Neural cell (in vitro differentiated cells): ENCODE measurements at regions not wholly inside any gene's neighbourhood (a gene's known extent, or its start where the extent isn't known, plus 50 kb on each side); places are given as distances from the start of the nearest gene placed in this dataset.

ENCODE experiments used
- H2AFZ ChIP-seq: fragments of 200-600, 300-800 bp; sonication (generic), shearing (Covaris generic); 2 replicates; pipeline ENCODE4 v1.6.0; 2014; ENCODE audit warnings: low read depth, mild to moderate bottlenecking, antibody characterized with exemption, low read length, moderate library complexity
- H3F3A ChIP-seq: fragments of 200-600 bp; shearing (Covaris generic); 2 replicates; pipeline ENCODE4 v1.6.1; 2016; ENCODE audit warnings: mild to moderate bottlenecking, moderate library complexity, mixed read lengths, antibody characterized with exemption, low read length; ENCODE audit not compliant: insufficient read depth, poor library complexity, severe bottlenecking
- H3K27ac ChIP-seq: fragments of 200-600, 300-800 bp; sonication (generic), shearing (Covaris generic); 2 replicates; pipeline ENCODE4 v1.5.1; 2014; ENCODE audit warnings: mild to moderate bottlenecking, low read length, moderate library complexity
- H3K27me3 ChIP-seq: fragments of 300-800, 200-600 bp; sonication (generic), shearing (Covaris generic); 2 replicates; pipeline ENCODE4 v1.6.0; 2014; ENCODE audit warnings: mild to moderate bottlenecking, low read depth, low read length, moderate library complexity; ENCODE audit not compliant: insufficient read depth
- H3K36me3 ChIP-seq: fragments of 300-800, 200-600 bp; sonication (generic), shearing (Covaris generic); 2 replicates; pipeline ENCODE4 v1.5.1; 2014; ENCODE audit warnings: mild to moderate bottlenecking, antibody characterized with exemption, low read length, moderate library complexity; ENCODE audit not compliant: insufficient read depth
- H3K4me2 ChIP-seq: fragments of 300-800, 200-600 bp; sonication (generic), shearing (Covaris generic); 2 replicates; pipeline ENCODE4 v1.6.0; 2014; ENCODE audit warnings: mild to moderate bottlenecking, low read length
- H3K4me3 ChIP-seq: fragments of 300-800, 200-600 bp; sonication (generic), shearing (Covaris generic); 2 replicates; pipeline ENCODE4 v1.5.1; 2014; ENCODE audit warnings: mild to moderate bottlenecking, low read length, moderate library complexity
- H3K79me2 ChIP-seq: fragments of 200-600 bp; shearing (Covaris generic); replicated peaks from 2 replicates; pipeline ENCODE4 v1.6.0; 2014; ENCODE audit warnings: mild to moderate bottlenecking, low read length, moderate library complexity; ENCODE audit not compliant: insufficient read depth
- H3K9ac ChIP-seq: fragments of 300-800, 200-600 bp; sonication (generic), shearing (Covaris generic); 2 replicates; pipeline ENCODE4 v1.6.1; 2016; ENCODE audit warnings: mild to moderate bottlenecking, low read length, mixed read lengths
- H3K9me2 ChIP-seq: fragments of 200-600 bp; shearing (Covaris generic); 2 replicates; pipeline ENCODE4 v1.6.1; 2016; ENCODE audit warnings: mild to moderate bottlenecking, low read length, mixed read lengths; ENCODE audit not compliant: insufficient read depth
- H3K9me3 ChIP-seq: fragments of 200-600, 300-800 bp; sonication (generic), shearing (Covaris generic); 2 replicates; pipeline ENCODE4 v1.6.1; 2016; ENCODE audit warnings: mild to moderate bottlenecking, mixed run types, low read length, moderate library complexity, mixed read lengths
- H4K20me1 ChIP-seq: fragments of 200-600 bp; shearing (Covaris generic); 2 replicates; pipeline ENCODE4 v1.6.1; 2016; ENCODE audit warnings: mild to moderate bottlenecking, mixed run types; ENCODE audit not compliant: insufficient read depth
- EP300 ChIP-seq: fragments of 450-650 bp; conservative IDR thresholded peaks from 2 replicates; pipeline ENCODE4 v1.6.1; 2014; ENCODE audit warnings: antibody characterized with exemption, mild to moderate bottlenecking, moderate library complexity; ENCODE audit not compliant: poor library complexity, severe bottlenecking
- EZH2 ChIP-seq: fragments of 200-600, 300-800 bp; shearing (Covaris generic), sonication (generic); IDR thresholded peaks from 2 replicates; pipeline ENCODE4 v1.6.1; 2014; ENCODE audit warnings: antibody characterized with exemption, low read length, borderline replicate concordance, mild to moderate bottlenecking; ENCODE audit not compliant: insufficient read depth, poor library complexity, severe bottlenecking
- MXI1 ChIP-seq: fragments of 450-650 bp; conservative IDR thresholded peaks from 2 replicates; pipeline ENCODE4 v1.6.1; 2014; ENCODE audit warnings: antibody characterized with exemption, mild to moderate bottlenecking; ENCODE audit not compliant: poor library complexity, severe bottlenecking
- POLR2AphosphoS5 ChIP-seq: IDR thresholded peaks from 2 replicates; pipeline ENCODE4 v1.6.1; 2012
- RAD21 ChIP-seq: fragments of 450-650 bp; conservative IDR thresholded peaks from 2 replicates; pipeline ENCODE4 v1.6.1; 2014; ENCODE audit warnings: antibody characterized with exemption, mild to moderate bottlenecking, moderate library complexity
- SMC3 ChIP-seq: fragments of 450-650 bp; conservative IDR thresholded peaks from 2 replicates; pipeline ENCODE4 v1.6.1; 2014; ENCODE audit warnings: antibody characterized with exemption, mild to moderate bottlenecking, moderate library complexity; ENCODE audit not compliant: poor library complexity
- TAF1 ChIP-seq: IDR thresholded peaks from 2 replicates; pipeline ENCODE4 v1.6.1; 2012; ENCODE audit warnings: low read depth
- TF ChIP-seq, protein P1 (sequence below): fragments of 450-650 bp; IDR thresholded peaks from 2 replicates; pipeline ENCODE4 v1.5.1; 2014; ENCODE audit warnings: antibody characterized with exemption, mild to moderate bottlenecking, moderate library complexity; ENCODE audit not compliant: poor library complexity, severe bottlenecking
- TF ChIP-seq, protein P2 (sequence below): IDR thresholded peaks from 2 replicates; pipeline ENCODE4 v1.6.1; 2012; ENCODE audit warnings: borderline replicate concordance

DNA sequence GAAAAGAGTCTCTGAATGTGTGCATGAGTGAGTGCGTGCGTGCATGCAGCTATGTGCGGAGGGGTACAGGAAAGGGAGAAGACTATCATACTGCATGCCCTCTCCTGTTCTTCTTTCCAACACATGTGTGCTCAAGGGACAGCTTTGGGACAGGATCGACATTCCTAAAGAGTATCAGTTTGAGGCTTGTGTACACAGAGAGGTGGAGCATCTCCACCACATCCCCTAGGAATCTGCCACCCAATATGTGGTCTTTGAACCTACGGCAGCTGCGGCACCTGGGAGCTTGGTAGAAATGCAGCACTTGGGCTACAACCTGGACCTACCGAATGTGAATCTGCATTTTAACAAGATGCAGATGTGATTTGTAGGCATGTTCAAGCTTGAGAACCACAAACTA is 132.3 kb upstream of the GLRA1 start:
- Histone ChIP-seq H3K79me2 (no peaks in the 10 kb centered on the region), H3K4me2 (no peak overlapping the region), H3K9me2 (no peaks in the 10 kb centered on the region), H3F3A (no peaks in the 10 kb centered on the region), H2AFZ (no peak overlapping the region), H3K36me3 (no peaks in the 10 kb centered on the region), H3K9me3 (no peaks in the 10 kb centered on the region), H3K27me3 (no peaks in the 10 kb centered on the region), H3K9ac (no peak overlapping the region), H4K20me1 (no peaks in the 10 kb centered on the region), H3K4me3 (no peak overlapping the region), H3K27ac (no peak overlapping the region)
- TF ChIP-seq POLR2AphosphoS5 (no peak), TAF1 (no peak), RAD21 (no peak), EZH2 (no peak)
- TF ChIP-seq, protein P1, sequence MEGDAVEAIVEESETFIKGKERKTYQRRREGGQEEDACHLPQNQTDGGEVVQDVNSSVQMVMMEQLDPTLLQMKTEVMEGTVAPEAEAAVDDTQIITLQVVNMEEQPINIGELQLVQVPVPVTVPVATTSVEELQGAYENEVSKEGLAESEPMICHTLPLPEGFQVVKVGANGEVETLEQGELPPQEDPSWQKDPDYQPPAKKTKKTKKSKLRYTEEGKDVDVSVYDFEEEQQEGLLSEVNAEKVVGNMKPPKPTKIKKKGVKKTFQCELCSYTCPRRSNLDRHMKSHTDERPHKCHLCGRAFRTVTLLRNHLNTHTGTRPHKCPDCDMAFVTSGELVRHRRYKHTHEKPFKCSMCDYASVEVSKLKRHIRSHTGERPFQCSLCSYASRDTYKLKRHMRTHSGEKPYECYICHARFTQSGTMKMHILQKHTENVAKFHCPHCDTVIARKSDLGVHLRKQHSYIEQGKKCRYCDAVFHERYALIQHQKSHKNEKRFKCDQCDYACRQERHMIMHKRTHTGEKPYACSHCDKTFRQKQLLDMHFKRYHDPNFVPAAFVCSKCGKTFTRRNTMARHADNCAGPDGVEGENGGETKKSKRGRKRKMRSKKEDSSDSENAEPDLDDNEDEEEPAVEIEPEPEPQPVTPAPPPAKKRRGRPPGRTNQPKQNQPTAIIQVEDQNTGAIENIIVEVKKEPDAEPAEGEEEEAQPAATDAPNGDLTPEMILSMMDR: no peak
- TF ChIP-seq, protein P2, sequence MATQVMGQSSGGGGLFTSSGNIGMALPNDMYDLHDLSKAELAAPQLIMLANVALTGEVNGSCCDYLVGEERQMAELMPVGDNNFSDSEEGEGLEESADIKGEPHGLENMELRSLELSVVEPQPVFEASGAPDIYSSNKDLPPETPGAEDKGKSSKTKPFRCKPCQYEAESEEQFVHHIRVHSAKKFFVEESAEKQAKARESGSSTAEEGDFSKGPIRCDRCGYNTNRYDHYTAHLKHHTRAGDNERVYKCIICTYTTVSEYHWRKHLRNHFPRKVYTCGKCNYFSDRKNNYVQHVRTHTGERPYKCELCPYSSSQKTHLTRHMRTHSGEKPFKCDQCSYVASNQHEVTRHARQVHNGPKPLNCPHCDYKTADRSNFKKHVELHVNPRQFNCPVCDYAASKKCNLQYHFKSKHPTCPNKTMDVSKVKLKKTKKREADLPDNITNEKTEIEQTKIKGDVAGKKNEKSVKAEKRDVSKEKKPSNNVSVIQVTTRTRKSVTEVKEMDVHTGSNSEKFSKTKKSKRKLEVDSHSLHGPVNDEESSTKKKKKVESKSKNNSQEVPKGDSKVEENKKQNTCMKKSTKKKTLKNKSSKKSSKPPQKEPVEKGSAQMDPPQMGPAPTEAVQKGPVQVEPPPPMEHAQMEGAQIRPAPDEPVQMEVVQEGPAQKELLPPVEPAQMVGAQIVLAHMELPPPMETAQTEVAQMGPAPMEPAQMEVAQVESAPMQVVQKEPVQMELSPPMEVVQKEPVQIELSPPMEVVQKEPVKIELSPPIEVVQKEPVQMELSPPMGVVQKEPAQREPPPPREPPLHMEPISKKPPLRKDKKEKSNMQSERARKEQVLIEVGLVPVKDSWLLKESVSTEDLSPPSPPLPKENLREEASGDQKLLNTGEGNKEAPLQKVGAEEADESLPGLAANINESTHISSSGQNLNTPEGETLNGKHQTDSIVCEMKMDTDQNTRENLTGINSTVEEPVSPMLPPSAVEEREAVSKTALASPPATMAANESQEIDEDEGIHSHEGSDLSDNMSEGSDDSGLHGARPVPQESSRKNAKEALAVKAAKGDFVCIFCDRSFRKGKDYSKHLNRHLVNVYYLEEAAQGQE: no peak

DNA sequence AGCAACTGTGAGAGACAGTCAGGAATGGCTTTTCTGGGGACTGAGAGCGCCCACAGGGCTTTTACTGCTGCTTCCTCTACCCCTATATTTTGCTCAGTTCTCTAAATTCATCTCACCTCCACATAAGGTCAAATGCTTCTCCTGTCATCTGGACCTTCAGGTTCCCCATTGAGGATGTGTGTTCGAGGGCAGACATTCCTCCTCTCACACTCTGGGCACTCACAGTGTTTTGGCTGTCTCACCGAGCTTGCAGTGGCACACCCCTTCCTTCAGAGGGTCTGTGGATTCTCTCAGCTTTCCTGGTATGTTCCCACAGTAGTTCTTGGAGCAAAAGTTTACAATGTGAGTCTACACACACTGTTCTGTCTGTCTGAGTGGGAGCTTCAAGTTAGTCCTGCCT is 127.8 kb upstream of the GLRA1 start:
- no peaks in the 10 kb centered on the region for H3K27me3 ChIP-seq

More for the DNA sequence above, 127.8 kb upstream of the GLRA1 start:
- Histone ChIP-seq H4K20me1 (no peaks in the 10 kb centered on the region), H3F3A (no peaks in the 10 kb centered on the region), H3K36me3 (no peaks in the 10 kb centered on the region), H3K79me2 (no peaks in the 10 kb centered on the region), H2AFZ (no peak overlapping the region), H3K9me2 (no peaks in the 10 kb centered on the region), H3K27ac (no peak overlapping the region), H3K4me2 (no peak overlapping the region), H3K9me3 (no peaks in the 10 kb centered on the region), H3K9ac (no peak overlapping the region), H3K4me3 (no peak overlapping the region)
- TF ChIP-seq, protein P2: no peak
- TF ChIP-seq TAF1 (no peak), MXI1 (no peak), POLR2AphosphoS5 (no peak), RAD21 (no peak), EP300 (no peak), EZH2 (no peak), SMC3 (no peak)
- TF ChIP-seq, protein P1: no peak
